WERI-Rb-1 (cell line): ENCODE measurements at regions not wholly inside any gene's neighbourhood (a gene's known extent, or its start where the extent isn't known, plus 50 kb on each side); places are given as distances from the start of the nearest gene placed in this dataset.

Experiments
- DNase-seq: peaks from one replicate; pipeline ENCODE4 v3.0.0-alpha.2; 2020
- H3K27ac ChIP-seq: fragments of 250-450 bp; sonication (Bioruptor Pico); 2 replicates; pipeline ENCODE4 v1.5.1; 2020; ENCODE audit warnings: mild to moderate bottlenecking, moderate library complexity
- H3K27me3 ChIP-seq: fragments of 250-450 bp; sonication (Bioruptor Pico); 2 replicates; pipeline ENCODE4 v1.5.1; 2021; ENCODE audit warnings: mild to moderate bottlenecking, low read depth, moderate library complexity; ENCODE audit not compliant: insufficient read depth, severe bottlenecking
- H3K36me3 ChIP-seq: fragments of 250-450 bp; sonication (Bioruptor Pico); 2 replicates; pipeline ENCODE4 v1.5.1; 2020; ENCODE audit warnings: mild to moderate bottlenecking, moderate library complexity
- H3K4me3 ChIP-seq: 2 replicates; pipeline ENCODE4 v1.5.1; 2011; ENCODE audit warnings: low read depth, mild to moderate bottlenecking, control low read depth, low read length
- H3K9me3 ChIP-seq: fragments of 250-450 bp; sonication (Bioruptor Pico); 2 replicates; pipeline ENCODE4 v1.5.1; 2021; ENCODE audit warnings: mild to moderate bottlenecking, moderate library complexity; ENCODE audit not compliant: severe bottlenecking
- CTCF ChIP-seq: IDR thresholded peaks from 2 replicates; pipeline ENCODE4 v1.5.1; 2011; ENCODE audit warnings: low read depth, mild to moderate bottlenecking, control low read depth, inconsistent platforms, low read length

GRCh38 chr18:41579185-41579584 is 375.8 kb upstream of the PIK3C3 start:
- Histone ChIP-seq H3K9me3 (no peaks in the 10 kb centered on the region), H3K27me3 (no peaks in the 10 kb centered on the region), H3K4me3 (no peak overlapping the region), H3K36me3 (no peaks in the 10 kb centered on the region), H3K27ac (no peak overlapping the region)
- no peak for TF ChIP-seq CTCF
- no peak for DNase-seq

GRCh38 chr18:41577529-41577928 is 377.5 kb upstream of the PIK3C3 start:
- Histone ChIP-seq H3K4me3 (no peak overlapping the region), H3K27me3 (no peaks in the 10 kb centered on the region), H3K36me3 (no peaks in the 10 kb centered on the region), H3K9me3 (no peaks in the 10 kb centered on the region), H3K27ac (no peak overlapping the region)
- DNase-seq = no peak
- TF ChIP-seq CTCF = no peak

- Histone ChIP-seq H3K27ac (no peak overlapping the region), H3K27me3 (no peaks in the 10 kb centered on the region), H3K9me3 (no peaks in the 10 kb centered on the region), H3K36me3 (no peaks in the 10 kb centered on the region), H3K4me3 (no peak overlapping the region)
- TF ChIP-seq CTCF = no peak
- no peak for DNase-seq
These were observed 378.4 kb upstream of the PIK3C3 start for GRCh38 chr18:41576643-41577042.

GRCh38 chr18:41569867-41570266 is 385.2 kb upstream of the PIK3C3 start:
- no peaks in the 10 kb centered on the region for H3K36me3 ChIP-seq
- H3K27me3 ChIP-seq = no peaks in the 10 kb centered on the region
- TF ChIP-seq CTCF = no peak
- H3K4me3 ChIP-seq = no peak overlapping the region
- DNase-seq = no peak
- H3K9me3 ChIP-seq = no peaks in the 10 kb centered on the region
- no peak overlapping the region for H3K27ac ChIP-seq

- H3K9me3 ChIP-seq = no peaks in the 10 kb centered on the region
- H3K36me3 ChIP-seq = no peaks in the 10 kb centered on the region
- no peak overlapping the region for H3K27ac ChIP-seq
- no peak for DNase-seq
- TF ChIP-seq CTCF = no peak
- H3K4me3 ChIP-seq = no peak overlapping the region
- no peaks in the 10 kb centered on the region for H3K27me3 ChIP-seq
These were observed 393.1 kb upstream of the PIK3C3 start for GRCh38 chr18:41561961-41562360.

GRCh38 chr18:41558715-41559114 is 396.3 kb upstream of the PIK3C3 start:
- no peaks in the 10 kb centered on the region for H3K9me3 ChIP-seq
- H3K27ac ChIP-seq = no peak overlapping the region
- H3K4me3 ChIP-seq = no peak overlapping the region
- no peak for DNase-seq
- no peaks in the 10 kb centered on the region for H3K36me3 ChIP-seq
- TF ChIP-seq CTCF = no peak
- H3K27me3 ChIP-seq = no peaks in the 10 kb centered on the region
